Hematopoietic multipotent progenitor cell treated with erythropoietin and hydrocortisone succinate and interleukin-3 and kit ligand, for 8 days (in vitro differentiated cells): ENCODE measurements at regions not wholly inside any gene's neighbourhood (a gene's known extent, or its start where the extent isn't known, plus 50 kb on each side); places are given as distances from the start of the nearest gene placed in this dataset.

Source experiments
- DNase-seq: peaks from one replicate; pipeline ENCODE4 v3.0.0-alpha.2; 2015

GRCh38 chr20:11777387-11778205 is 140.1 kb upstream of the BTBD3 start:
- no peak for DNase-seq

- no peak for DNase-seq
Measured at GRCh38 chr20:11778206-11778570, 139.5 kb upstream of the BTBD3 start.

- DNase-seq = no peak
Measured at GRCh38 chr20:11780765-11781369, 136.8 kb upstream of the BTBD3 start.

GRCh38 chr20:11783102-11783850 is 134.4 kb upstream of the BTBD3 start:
- no peak for DNase-seq

- no peak for DNase-seq
Measured at GRCh38 chr20:11785885-11786507, 131.7 kb upstream of the BTBD3 start.

GRCh38 chr20:11790046-11790445 is 127.6 kb upstream of the BTBD3 start:
- DNase-seq = peak; percentile 10

GRCh38 chr20:11791316-11791715 is 126.4 kb upstream of the BTBD3 start:
- no peak for DNase-seq

- no peak for DNase-seq
Measured at GRCh38 chr20:11791835-11792567, 125.7 kb upstream of the BTBD3 start.

- DNase-seq = no peak
Measured at GRCh38 chr20:11792568-11792953, 125.1 kb upstream of the BTBD3 start.

- DNase-seq = no peak
Measured at GRCh38 chr20:11794525-11794924, 123.2 kb upstream of the BTBD3 start.

- DNase-seq = no peak
Measured at GRCh38 chr20:11795071-11795615, 122.5 kb upstream of the BTBD3 start.

- no peak for DNase-seq
Measured at GRCh38 chr20:11796026-11796425, 121.7 kb upstream of the BTBD3 start.

- no peak for DNase-seq
Measured at GRCh38 chr20:11797156-11797555, 120.5 kb upstream of the BTBD3 start.

GRCh38 chr20:11799281-11799684 is 118.4 kb upstream of the BTBD3 start:
- no peak for DNase-seq

GRCh38 chr20:11807054-11808048 is 110.3 kb upstream of the BTBD3 start:
- DNase-seq = no peak

- DNase-seq = no peak
Measured at GRCh38 chr20:11808841-11809240, 108.9 kb upstream of the BTBD3 start.

GRCh38 chr20:11810311-11811083 is 107.2 kb upstream of the BTBD3 start:
- no peak for DNase-seq

GRCh38 chr20:11813106-11813890 is 104.4 kb upstream of the BTBD3 start:
- no peak for DNase-seq

- no peak for DNase-seq
Measured at GRCh38 chr20:11814267-11814666, 103.4 kb upstream of the BTBD3 start.

GRCh38 chr20:11820838-11821237 is 96.9 kb upstream of the BTBD3 start:
- DNase-seq = no peak
